NCI-H1092 treated with DMSO at 0.1 percent for 48 hours (cell line): ENCODE measurements at regions not wholly inside any gene's neighbourhood (a gene's known extent, or its start where the extent isn't known, plus 50 kb on each side); places are given as distances from the start of the nearest gene placed in this dataset.
"Not testable (repeated sequence)": the region's sequence is repeated elsewhere in the genome, so short reads cannot be mapped to it uniquely, and the experiment has no call there.

Experiments used
- DNase-seq: peaks from one replicate; lab custom pipeline; 2025; lab: John Stamatoyannopoulos, UW

- no peak for DNase-seq
These were observed 143.7 kb upstream of the ATXN1 start for GRCh38 chr6:16904957-16905356.

GRCh38 chr6:16903470-16903869, 142.2 kb upstream of the ATXN1 start:
- DNase-seq: no peak

GRCh38 chr6:16902502-16902901, 141.2 kb upstream of the ATXN1 start:
- no peak for DNase-seq

- DNase-seq: no peak
These were observed 140.5 kb upstream of the ATXN1 start for GRCh38 chr6:16901782-16902181.

- no peak for DNase-seq
These were observed 140.0 kb upstream of the ATXN1 start for GRCh38 chr6:16901306-16901705.

- DNase-seq: no peak
These were observed 137.6 kb upstream of the ATXN1 start for GRCh38 chr6:16898640-16899396.

- no peak for DNase-seq
These were observed 136.4 kb upstream of the ATXN1 start for GRCh38 chr6:16897669-16898068.

GRCh38 chr6:16894301-16894700, 133.0 kb upstream of the ATXN1 start:
- no peak for DNase-seq

- not testable (repeated sequence) for DNase-seq
These were observed 129.8 kb upstream of the ATXN1 start for GRCh38 chr6:16891110-16891509.

GRCh38 chr6:16885411-16886160, 124.3 kb upstream of the ATXN1 start:
- DNase-seq: no peak

GRCh38 chr6:16884526-16884925, 123.3 kb upstream of the ATXN1 start:
- DNase-seq: no peak

GRCh38 chr6:16883414-16883813, 122.2 kb upstream of the ATXN1 start:
- no peak for DNase-seq

GRCh38 chr6:16882230-16882629, 121.0 kb upstream of the ATXN1 start:
- no peak for DNase-seq

- DNase-seq: not testable (repeated sequence)
These were observed 115.6 kb upstream of the ATXN1 start for GRCh38 chr6:16876852-16877251.

GRCh38 chr6:16876201-16876600, 114.9 kb upstream of the ATXN1 start:
- DNase-seq: no peak

- DNase-seq: no peak
These were observed 112.4 kb upstream of the ATXN1 start for GRCh38 chr6:16873698-16874097.

- no peak for DNase-seq
These were observed 111.4 kb upstream of the ATXN1 start for GRCh38 chr6:16872543-16873235.

- no peak for DNase-seq
These were observed 109.8 kb upstream of the ATXN1 start for GRCh38 chr6:16871047-16871446.

GRCh38 chr6:16868968-16869367, 107.7 kb upstream of the ATXN1 start:
- no peak for DNase-seq

- no peak for DNase-seq
These were observed 96.8 kb upstream of the ATXN1 start for GRCh38 chr6:16857969-16858592.

GRCh38 chr6:16855460-16855859, 94.2 kb upstream of the ATXN1 start:
- no peak for DNase-seq

GRCh38 chr6:16854986-16855385, 93.7 kb upstream of the ATXN1 start:
- no peak for DNase-seq
